Ishikawa (cell line): ENCODE measurements at regions not wholly inside any gene's neighbourhood (a gene's known extent, or its start where the extent isn't known, plus 50 kb on each side); places are given as distances from the start of the nearest gene placed in this dataset.

Source experiments
- EGR1 ChIP-seq: IDR thresholded peaks from 2 replicates; pipeline ENCODE4 v1.6.1; 2012
- TAF1 ChIP-seq: IDR thresholded peaks from 2 replicates; pipeline ENCODE4 v1.6.1; 2012; ENCODE audit warnings: low read depth, mild to moderate bottlenecking
- TEAD4 ChIP-seq: IDR thresholded peaks from 2 replicates; pipeline ENCODE4 v1.6.1; 2012
- YY1 ChIP-seq: IDR thresholded peaks from 2 replicates; pipeline ENCODE4 v1.6.1; 2012; ENCODE audit warnings: low read depth
- TF ChIP-seq, protein P1 (sequence below): IDR thresholded peaks from 2 replicates; pipeline ENCODE4 v1.6.1; 2012
- TF ChIP-seq, protein P2 (sequence below): IDR thresholded peaks from 2 replicates; pipeline ENCODE4 v1.6.1; 2012; ENCODE audit warnings: low read depth, mild to moderate bottlenecking

DNA sequence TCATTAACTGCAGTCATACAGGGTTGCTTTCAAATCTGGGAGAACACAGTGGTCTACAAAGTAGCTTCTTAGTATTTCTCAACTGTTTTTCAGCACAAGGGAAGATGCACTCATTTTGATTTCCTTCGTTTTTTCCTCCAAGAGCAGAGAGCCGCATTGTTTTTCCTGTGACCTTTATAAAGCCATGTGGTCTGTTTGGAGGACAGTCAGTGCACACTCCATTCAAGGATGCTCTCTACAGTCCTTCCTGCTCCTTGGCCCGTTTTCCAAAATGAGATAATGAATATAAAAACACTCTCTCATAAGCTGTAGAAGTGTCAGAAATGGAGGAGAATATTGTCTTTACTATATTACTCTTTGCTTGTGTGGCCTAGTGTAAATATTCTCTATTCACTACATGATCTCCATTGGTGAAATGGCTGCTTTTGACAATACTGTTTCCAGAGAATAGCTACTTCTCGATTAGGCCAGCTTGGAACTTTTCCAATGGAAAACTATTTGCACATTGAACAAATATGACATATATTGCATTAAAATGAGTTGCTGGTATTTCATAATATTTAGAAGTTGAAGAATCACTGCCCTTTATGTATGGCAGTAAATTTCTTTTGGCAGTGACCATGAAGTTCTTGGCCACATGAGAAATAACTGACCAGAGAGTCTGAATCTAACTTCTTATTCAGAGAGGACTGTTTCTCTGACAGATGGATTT is 393.1 kb upstream of the RGS6 start:
- TF ChIP-seq, protein P1, sequence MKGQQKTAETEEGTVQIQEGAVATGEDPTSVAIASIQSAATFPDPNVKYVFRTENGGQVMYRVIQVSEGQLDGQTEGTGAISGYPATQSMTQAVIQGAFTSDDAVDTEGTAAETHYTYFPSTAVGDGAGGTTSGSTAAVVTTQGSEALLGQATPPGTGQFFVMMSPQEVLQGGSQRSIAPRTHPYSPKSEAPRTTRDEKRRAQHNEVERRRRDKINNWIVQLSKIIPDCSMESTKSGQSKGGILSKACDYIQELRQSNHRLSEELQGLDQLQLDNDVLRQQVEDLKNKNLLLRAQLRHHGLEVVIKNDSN = no peak
- no peak for TF ChIP-seq TAF1
- TF ChIP-seq, protein P2, sequence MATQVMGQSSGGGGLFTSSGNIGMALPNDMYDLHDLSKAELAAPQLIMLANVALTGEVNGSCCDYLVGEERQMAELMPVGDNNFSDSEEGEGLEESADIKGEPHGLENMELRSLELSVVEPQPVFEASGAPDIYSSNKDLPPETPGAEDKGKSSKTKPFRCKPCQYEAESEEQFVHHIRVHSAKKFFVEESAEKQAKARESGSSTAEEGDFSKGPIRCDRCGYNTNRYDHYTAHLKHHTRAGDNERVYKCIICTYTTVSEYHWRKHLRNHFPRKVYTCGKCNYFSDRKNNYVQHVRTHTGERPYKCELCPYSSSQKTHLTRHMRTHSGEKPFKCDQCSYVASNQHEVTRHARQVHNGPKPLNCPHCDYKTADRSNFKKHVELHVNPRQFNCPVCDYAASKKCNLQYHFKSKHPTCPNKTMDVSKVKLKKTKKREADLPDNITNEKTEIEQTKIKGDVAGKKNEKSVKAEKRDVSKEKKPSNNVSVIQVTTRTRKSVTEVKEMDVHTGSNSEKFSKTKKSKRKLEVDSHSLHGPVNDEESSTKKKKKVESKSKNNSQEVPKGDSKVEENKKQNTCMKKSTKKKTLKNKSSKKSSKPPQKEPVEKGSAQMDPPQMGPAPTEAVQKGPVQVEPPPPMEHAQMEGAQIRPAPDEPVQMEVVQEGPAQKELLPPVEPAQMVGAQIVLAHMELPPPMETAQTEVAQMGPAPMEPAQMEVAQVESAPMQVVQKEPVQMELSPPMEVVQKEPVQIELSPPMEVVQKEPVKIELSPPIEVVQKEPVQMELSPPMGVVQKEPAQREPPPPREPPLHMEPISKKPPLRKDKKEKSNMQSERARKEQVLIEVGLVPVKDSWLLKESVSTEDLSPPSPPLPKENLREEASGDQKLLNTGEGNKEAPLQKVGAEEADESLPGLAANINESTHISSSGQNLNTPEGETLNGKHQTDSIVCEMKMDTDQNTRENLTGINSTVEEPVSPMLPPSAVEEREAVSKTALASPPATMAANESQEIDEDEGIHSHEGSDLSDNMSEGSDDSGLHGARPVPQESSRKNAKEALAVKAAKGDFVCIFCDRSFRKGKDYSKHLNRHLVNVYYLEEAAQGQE = no peak
- TF ChIP-seq TEAD4 = no peak
- TF ChIP-seq EGR1 = no peak
- TF ChIP-seq YY1 = no peak
